ENCODE measurements at regions not wholly inside any gene's neighbourhood (a gene's known extent, or its start where the extent isn't known, plus 50 kb on each side); places are given as distances from the start of the nearest gene placed in this dataset.

- H3K4me1 ChIP-seq (ENCODE audit: insufficient read depth) = no peaks in the 10 kb centered on the region
- H3K27ac ChIP-seq = no peak overlapping the region
- 94% methylated on average over 3 of the region's 3 CpGs for WGBS (ENCODE audit: low lambda C conversion rate, missing lambda C conversion rate)
Measured at GRCh38 chr5:158521995-158522394, 577.7 kb downstream of the EBF1 start.

DNA sequence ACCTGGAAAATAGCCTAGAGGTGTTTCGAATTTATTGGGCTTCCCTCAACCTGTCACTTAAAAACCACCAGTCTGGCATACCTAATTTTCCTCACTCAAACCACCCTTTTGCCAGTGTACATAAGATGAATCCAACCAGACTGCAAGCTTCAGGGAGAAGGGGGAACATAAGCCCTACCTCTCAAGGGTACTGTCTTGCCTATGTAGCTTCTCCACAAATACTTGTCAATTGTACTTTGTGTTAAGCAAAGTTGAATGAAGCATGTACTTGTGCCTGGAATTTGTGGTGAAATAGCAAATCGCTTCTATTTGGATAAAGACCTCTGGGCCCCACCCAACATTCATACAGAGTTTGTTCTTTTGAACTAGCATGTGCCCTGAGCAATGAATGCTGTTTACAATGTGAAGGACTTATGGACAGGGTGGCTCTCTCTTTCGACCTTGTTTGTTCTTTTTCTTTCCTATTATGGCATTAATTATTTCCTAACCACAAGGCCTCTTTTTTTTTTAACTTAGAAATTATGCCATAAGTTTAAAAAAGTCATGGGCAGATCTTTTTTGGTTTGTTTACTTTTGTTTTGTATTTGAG is 580.2 kb downstream of the EBF1 start:
- DNase-seq (ENCODE audit: low spot score) = peak; percentile 13
- Histone ChIP-seq H3K4me1 (ENCODE audit: insufficient read depth) (no peaks in the 10 kb centered on the region), H3K27me3 (no peaks in the 10 kb centered on the region), H4K20me1 (ENCODE audit: insufficient read depth, poor library complexity, severe bottlenecking) (no peaks in the 10 kb centered on the region), H3K4me3 (no peak overlapping the region), H3K9me3 (ENCODE audit: low read depth) (no peaks in the 10 kb centered on the region), H3K36me3 (replicated peaks; ENCODE audit: insufficient read depth, low read depth) (no peaks in the 10 kb centered on the region), H3K27ac (no peak overlapping the region), H3K9me2 (replicated peaks; ENCODE audit: insufficient read depth) (no peaks in the 10 kb centered on the region), H2AFZ (no peak overlapping the region), H3K4me2 (no peak overlapping the region), H3K79me2 (no peaks in the 10 kb centered on the region)
- TF ChIP-seq EZH2 (IDR thresholded peaks at IDR 0.05; ENCODE audit: borderline replicate concordance) (no peak), CTCF (IDR thresholded peaks at IDR 0.05; ENCODE audit: poor library complexity) (no peak), EZH2phosphoT487 (IDR thresholded peaks at IDR 0.05; ENCODE audit: low read depth, severe bottlenecking, unreplicated experiment) (no peak)
- WGBS (ENCODE audit: low lambda C conversion rate, missing lambda C conversion rate) = 64% methylated on average over 3 of the region's 3 CpGs

More at GRCh38 chr5:158521995-158522394, 577.7 kb downstream of the EBF1 start:
- Histone ChIP-seq H3K36me3 (replicated peaks; ENCODE audit: insufficient read depth, low read depth) (no peaks in the 10 kb centered on the region), H4K20me1 (ENCODE audit: insufficient read depth, poor library complexity, severe bottlenecking) (no peaks in the 10 kb centered on the region), H3K9me3 (ENCODE audit: low read depth) (no peaks in the 10 kb centered on the region), H3K79me2 (no peaks in the 10 kb centered on the region), H3K27me3 (no peaks in the 10 kb centered on the region), H3K4me3 (no peak overlapping the region), H3K9me2 (replicated peaks; ENCODE audit: insufficient read depth) (no peaks in the 10 kb centered on the region), H3K4me2 (no peak overlapping the region), H2AFZ (no peak overlapping the region)
- TF ChIP-seq EZH2phosphoT487 (IDR thresholded peaks at IDR 0.05; ENCODE audit: low read depth, severe bottlenecking, unreplicated experiment) = no peak
- no peak for TF ChIP-seq EZH2 (IDR thresholded peaks at IDR 0.05; ENCODE audit: borderline replicate concordance)
- no peak for TF ChIP-seq CTCF (IDR thresholded peaks at IDR 0.05; ENCODE audit: poor library complexity)
- no peak for DNase-seq (ENCODE audit: low spot score)

DNA sequence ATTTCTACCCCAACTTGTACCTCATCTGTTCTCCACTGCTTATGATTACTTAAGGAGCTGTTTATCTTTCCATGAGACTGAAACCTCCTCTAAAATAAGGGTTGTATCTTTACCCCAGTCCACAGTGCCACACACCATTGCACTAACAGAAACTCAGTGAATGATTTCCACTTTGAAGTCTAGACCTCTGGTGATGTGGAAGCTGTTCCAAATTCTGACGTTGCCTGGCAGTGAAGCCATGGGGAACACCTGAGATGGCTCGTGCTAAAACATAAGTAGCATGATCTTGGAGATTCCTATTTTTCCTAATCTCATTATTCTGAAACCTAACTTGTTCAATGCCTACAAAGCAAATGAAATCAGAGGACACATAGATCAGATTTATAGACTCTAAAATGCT is 583.2 kb downstream of the EBF1 start:
- Histone ChIP-seq H3K27me3 (no peaks in the 10 kb centered on the region), H2AFZ (no peak overlapping the region), H3K9me3 (ENCODE audit: low read depth) (no peaks in the 10 kb centered on the region), H3K9me2 (replicated peaks; ENCODE audit: insufficient read depth) (no peaks in the 10 kb centered on the region), H3K4me1 (ENCODE audit: insufficient read depth) (no peaks in the 10 kb centered on the region), H3K36me3 (replicated peaks; ENCODE audit: insufficient read depth, low read depth) (no peaks in the 10 kb centered on the region), H4K20me1 (ENCODE audit: insufficient read depth, poor library complexity, severe bottlenecking) (no peaks in the 10 kb centered on the region), H3K27ac (no peak overlapping the region), H3K4me2 (no peak overlapping the region), H3K79me2 (no peaks in the 10 kb centered on the region), H3K4me3 (no peak overlapping the region)
- 85% methylated on average over 2 of the region's 2 CpGs for WGBS (ENCODE audit: low lambda C conversion rate, missing lambda C conversion rate)
- DNase-seq (ENCODE audit: low spot score) = no peak
- no peak for TF ChIP-seq EZH2phosphoT487 (IDR thresholded peaks at IDR 0.05; ENCODE audit: low read depth, severe bottlenecking, unreplicated experiment)
- no peak for TF ChIP-seq CTCF (IDR thresholded peaks at IDR 0.05; ENCODE audit: poor library complexity)
- no peak for TF ChIP-seq EZH2 (IDR thresholded peaks at IDR 0.05; ENCODE audit: borderline replicate concordance)
